ENCODE measurements at regions not wholly inside any gene's neighbourhood (a gene's known extent, or its start where the extent isn't known, plus 50 kb on each side); places are given as distances from the start of the nearest gene placed in this dataset.
"Not testable (repeated sequence)": the region's sequence is repeated elsewhere in the genome, so short reads cannot be mapped to it uniquely, and the experiment has no call there.

- DNase-seq = no peak
Measured at GRCh38 chr21:14058566-14058965, 152.2 kb downstream of the LIPI start.

DNA sequence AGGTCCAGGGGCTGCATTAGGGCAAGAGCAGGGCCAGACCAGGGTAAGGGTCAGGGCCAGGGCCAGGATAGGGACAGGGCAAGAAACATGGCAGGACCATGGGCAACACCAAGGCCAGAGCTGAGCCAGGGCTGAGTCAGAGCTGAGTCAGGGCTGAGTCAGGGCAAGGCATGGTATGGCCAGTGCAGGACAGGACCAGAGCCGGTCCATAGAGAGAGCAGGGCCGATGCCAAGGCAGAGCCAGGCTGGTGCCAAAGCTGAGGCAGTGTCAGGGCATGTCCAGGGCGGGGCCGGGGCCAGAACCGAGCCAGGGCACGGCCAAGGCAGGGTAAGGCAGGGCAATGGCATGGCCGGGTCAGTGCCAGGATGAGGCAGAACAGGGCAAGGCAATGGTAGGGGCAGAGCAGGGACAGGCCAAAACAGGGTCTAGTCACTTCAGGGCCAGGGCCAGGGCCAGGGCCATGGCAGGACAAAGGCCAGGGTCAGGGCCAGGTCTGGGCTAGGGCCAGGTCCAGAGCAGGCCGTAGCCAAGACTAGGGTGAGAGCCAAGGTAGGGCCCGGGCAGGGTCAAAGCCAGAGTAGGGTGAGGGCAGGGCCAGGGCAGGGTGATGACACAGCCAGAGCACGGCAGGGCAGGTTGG, 152.8 kb downstream of the LIPI start:
- not testable (repeated sequence) for DNase-seq

GRCh38 chr21:14057313-14057712, 153.4 kb downstream of the LIPI start:
- DNase-seq = no peak

DNA sequence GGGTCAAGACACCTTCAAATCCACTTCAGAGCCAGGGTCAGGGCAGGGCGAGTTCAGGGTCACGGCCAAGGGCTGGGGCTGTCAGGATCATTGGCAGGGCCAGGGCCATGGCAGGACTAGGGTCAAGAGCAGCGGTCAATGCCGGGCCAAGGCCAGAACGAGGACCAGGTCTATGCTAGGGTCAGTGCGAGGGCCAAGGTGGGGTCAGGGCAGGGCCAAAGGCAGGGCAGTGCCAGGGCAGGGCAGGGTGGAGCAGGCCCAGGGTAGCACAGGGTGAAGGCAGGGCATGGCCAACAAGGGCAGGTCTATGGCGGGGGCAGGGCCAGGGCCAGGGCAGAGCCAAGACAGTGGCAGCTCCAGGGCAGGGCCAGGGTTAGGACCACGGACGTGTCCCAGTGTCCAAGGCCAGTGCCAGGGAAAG, 154.0 kb downstream of the LIPI start:
- DNase-seq = no peak

DNA sequence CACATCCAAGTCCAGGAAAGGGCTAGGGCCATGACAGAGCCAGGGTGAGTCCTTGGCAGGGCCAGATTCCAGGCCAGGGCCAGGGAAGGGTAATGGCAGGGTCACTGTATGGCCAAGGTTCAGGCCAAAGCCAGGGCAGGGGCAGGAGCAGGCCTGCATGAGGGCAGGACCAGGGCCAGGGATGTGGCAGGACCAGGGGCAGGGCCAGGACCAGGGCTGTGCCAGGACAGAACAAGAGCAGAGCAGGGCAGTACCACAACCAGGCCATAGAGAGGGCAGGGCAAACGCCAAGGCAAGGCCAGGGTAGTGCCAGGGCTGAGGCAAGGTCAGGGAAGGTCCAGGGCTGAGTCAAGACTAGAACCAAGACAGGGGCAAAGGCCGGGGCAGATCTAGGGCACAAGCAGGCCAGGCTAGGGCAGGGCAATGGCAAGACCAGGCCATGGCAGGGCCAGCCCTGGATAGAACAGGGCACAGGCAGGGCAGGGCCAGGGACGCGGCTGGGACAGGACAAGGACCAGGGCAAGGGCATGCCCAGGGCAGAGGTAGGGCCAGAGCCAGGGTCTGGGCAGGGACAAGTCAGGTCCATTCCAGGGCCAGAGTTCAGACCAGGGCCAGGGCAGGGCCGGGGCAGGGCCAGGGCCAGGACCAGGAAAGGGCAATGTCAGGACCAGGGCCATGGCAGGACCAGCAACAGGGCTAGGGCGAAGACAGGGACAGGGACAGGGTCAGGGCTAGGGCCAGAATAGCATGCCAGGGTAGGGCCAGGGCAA, 154.8 kb downstream of the LIPI start:
- not testable (repeated sequence) for DNase-seq

DNA sequence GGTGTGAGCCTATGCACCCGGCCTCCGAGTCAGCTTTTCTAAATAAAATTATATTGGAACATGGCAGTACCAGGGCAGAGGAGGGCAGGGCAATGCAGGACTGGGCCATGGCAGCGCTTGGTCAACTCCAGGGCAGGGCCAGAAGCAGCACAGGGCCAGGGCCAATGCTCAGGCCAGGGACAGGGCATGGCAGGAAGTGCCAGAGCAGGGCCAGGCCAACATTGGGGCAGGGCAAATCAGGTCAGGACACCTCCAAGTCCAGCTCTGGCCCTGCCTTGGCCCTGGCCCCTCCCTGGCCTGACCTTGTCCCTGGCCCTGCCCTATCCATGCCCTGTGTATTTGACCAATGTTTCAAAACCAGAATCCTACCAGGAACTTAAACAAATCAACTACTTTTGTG, 156.1 kb downstream of the LIPI start:
- no peak for DNase-seq

GRCh38 chr21:14050121-14050520, 160.6 kb downstream of the LIPI start:
- no peak for DNase-seq

GRCh38 chr21:14046401-14046800, 164.4 kb downstream of the LIPI start:
- DNase-seq = no peak

DNA sequence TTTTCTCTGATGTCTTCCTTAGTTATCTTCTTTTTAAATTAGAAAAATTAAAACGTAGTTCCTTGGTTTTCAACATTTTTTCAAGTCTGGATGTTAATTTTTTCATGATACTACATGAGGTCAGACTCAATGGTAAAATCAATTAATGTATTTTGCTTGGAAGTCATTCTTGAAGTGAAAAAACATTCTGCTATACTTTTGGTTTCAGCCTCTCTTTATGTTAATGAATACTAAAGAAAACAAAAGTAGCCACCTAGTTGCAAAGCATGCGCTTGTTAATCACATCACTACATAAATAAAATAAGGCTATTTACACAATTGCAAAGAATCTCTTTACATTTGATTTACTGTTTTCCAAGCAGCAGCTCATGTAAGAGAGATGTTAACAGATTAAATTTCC, 170.4 kb downstream of the LIPI start:
- DNase-seq = no peak

- DNase-seq = not testable (repeated sequence)
Measured at GRCh38 chr21:14028619-14029018, 182.1 kb downstream of the LIPI start.

DNA sequence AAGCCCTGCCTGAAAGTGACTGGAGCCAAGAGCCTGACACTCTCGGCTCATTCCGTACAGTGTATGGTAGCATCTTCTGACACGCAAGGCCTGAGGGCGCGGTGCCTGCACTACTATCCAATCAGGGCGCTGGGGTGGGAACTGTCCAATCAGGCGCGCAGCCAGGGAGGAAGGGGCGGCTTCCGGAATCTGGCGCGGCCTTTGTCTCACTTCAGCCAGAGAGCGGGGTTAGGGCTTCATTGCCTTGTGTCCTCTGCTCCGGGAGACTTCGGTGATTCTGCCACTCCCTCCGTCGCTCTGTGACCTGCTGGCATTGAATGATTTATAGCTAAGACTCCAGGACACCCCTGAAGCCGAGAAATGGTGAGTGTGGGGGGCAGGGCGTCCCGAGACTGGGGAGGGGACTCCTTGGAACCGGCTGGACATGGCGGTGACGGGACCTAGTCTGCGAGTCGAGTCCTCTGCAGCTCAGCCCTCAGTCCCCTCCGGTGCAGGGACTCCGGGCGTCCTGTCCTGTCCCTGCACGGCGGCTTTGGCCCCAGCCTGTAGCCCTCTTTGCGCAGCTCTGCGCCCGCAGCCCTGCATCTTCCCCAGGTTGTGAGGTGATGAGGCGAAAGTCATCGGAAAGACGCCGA, 183.4 kb downstream of the LIPI start:
- peak; percentile 25 to 93 (median 80) for DNase-seq

DNA sequence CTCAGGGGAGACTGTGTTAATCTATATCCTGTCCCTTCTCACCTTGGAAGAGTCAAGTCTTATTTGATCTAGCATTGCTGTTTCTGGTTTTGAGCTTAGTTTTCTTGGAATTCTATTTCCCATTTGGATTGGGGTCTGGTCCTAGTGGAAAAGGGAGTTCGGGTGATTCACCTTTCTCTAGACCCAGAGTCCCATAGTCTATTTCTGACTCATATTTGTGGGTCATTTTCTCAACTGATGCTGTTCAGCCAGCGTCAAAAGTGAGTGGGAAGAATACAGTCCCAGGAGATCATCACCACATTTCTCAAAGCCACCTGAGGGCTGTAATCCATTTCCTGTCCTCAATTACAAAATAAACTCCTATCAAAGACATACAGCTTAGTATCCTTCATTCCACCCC, 190.6 kb downstream of the LIPI start:
- not testable (repeated sequence) for DNase-seq

DNA sequence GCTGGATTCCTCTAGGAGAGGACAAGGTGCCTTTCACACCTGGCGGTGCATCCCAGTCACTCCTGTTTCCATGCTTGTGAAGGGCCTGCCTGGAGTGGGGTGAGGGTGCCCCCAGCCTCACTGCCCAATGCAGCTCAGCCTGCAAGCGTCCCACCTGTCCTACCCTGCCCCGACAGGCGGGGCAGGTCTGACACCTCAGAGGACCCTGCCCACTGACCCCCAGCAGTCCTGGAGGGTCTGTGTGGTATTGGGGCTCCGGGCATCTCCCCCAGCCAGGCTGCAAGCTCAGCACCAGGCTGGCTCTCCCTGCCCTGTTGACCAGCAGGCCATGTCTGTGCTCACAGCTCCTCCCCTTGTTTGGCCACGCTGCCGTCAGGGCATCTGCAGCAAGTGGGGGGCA, 194.9 kb downstream of the LIPI start:
- DNase-seq = not testable (repeated sequence)

DNA sequence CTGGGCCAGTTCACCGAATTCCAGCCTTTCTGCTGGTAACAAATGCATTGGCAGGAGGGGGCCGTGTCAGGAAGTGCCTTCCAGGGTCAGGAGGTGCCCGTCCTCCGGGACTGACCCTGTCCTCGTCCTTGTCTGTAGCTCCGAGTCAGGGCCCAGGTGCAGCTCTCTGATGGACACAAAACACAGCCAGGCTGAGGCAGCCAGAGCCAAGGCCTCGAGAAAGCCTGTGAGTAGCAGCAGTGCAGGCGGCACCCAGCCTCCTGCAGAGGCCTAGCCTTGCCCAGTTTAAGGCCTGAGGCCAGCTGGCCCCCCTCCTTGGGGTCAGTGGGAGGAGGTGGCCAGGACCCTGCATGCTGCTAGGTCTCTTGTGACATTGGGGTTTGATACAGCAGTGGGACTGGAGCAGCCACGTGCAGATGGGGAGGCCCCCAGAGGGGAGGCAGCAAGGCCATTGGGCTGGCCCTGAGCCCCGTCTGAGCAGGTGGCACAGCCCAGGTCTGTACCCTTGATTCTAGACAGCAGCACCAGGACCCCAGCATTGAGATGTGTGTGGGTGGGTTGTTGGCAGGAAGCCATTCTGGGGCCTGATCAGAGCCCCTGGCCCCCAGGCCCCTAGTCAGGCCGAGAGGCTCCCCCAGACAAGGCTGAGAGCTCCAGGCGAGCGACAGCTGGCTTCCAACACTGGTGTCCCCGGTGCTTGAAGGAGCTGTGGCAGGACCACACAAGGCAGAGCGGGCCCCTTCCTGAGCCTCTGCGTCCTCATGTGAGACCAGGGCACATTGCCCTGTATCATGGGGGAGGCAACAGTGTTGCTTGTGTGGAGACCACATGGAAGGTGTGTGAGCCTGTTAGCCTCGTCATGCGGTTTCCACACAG, 196.9 kb downstream of the LIPI start:
- DNase-seq = not testable (repeated sequence)

GRCh38 chr21:14013056-14013603, 197.6 kb downstream of the LIPI start:
- no peak for DNase-seq

DNA sequence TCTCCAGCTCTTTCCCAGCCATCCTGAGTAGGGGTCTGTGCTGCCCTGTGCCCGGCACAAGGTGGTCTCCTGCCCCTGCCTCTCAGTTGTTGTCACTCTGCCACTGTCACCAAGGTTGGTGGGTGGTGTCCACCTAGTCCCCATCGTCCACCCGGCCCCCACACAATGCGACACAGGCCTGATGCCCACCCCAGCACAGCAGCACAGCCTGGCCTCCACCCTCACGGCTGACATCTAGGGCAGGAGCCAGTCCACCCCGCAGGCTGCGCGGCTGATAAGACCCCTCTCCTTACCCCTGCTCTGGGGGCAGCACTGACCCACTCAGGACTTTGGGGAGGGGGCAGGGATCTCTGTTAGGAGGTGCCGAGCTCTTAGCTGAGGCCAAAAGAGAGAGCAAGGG, 198.3 kb downstream of the LIPI start:
- no peak for DNase-seq

DNA sequence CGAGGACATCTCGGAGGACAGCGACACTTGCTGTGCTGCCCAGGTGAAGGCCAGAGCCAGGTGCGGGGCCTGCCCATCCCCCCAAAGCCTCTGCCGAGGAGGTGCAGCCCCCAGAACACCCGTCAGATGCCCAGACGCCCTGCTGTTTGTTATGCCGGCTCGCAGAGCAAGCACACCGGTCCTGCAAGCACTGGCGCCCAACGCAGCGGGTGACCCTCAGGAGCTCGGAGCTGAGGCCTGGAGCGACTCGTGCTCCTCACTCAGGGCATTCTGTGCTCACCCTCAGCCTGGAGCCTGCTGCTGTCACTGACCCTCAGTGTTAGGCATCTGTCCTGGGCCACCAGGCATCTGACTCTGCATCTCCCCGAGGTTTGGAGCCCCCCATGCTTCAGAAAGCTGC, 199.0 kb downstream of the LIPI start:
- not testable (repeated sequence) for DNase-seq

- not testable (repeated sequence) for DNase-seq
Measured at GRCh38 chr21:14011149-14011548, 199.6 kb downstream of the LIPI start.

DNA sequence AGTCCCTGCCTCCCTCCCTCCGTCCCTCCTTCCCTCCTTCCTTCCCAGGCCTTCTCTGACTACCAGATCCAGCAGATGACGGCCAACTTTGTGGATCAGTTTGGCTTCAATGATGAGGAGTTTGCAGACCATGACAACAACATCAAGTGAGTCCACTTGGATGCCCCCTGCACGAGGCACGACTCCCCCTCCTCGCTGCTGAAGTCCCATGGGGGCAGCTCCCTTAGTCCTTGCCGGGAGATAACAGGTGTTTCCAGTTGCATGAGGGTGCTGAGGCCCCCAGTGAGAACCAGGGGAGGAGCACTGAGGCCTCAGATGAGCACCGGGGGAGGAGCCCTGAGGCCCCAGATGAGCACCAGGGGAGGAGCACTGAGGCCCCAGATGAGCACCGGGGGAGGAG, 200.0 kb downstream of the LIPI start:
- no peak for DNase-seq

DNA sequence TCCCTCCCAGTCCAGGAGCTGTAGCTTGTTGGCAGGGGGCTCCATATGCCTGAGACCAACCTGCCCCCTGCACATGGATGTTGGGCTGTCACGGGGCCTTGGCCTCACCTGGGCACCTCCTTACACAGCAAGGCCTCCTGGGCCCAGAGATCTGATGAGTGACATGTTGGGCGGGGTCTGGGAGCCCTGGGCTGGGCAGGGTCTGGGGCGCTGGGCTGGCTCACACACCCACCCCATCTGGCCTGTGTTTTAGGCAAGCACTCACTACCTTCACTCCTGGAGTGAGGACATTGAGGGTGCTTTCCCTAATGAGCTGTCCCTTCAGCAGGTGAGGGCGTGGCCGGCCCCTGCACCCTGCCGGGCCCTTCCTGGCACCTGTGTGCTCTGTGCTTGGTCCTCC, 200.8 kb downstream of the LIPI start:
- DNase-seq = not testable (repeated sequence)

GRCh38 chr21:14009238-14009981, 201.3 kb downstream of the LIPI start:
- DNase-seq = not testable (repeated sequence)
